Adrenal gland (tissue), 9 donors: ENCODE measurements at regions not wholly inside any gene's neighbourhood (a gene's known extent, or its start where the extent isn't known, plus 50 kb on each side); places are given as distances from the start of the nearest gene placed in this dataset.

Experiments used
- DNase-seq, 7 donors: peaks; one replicate each; pipeline ENCODE4 v3.0.0-alpha.2; 2019 to 2020
- H3K27ac ChIP-seq, 5 donors: fragments of 200-600 bp; sonication (generic) in 4 of 5; 1 replicate in 3 of 5; 2 replicates in 2 of 5; pipeline versions ENCODE4 v1.5.1 to v1.8.0; 2016 to 2020; ENCODE audit warnings: mild to moderate bottlenecking in 1 of 5
- H3K27me3 ChIP-seq: fragments of 200-600 bp; 2 replicates; pipeline ENCODE4 v1.8.0; 2021
- H3K36me3 ChIP-seq, 2 donors: fragments of 200-600 bp; replicated peaks in 1 of 2; 1 replicate in 1 of 2; 2 replicates in 1 of 2; pipeline versions ENCODE4 v1.5.1 to v1.8.0; 2018 to 2022
- H3K4me1 ChIP-seq, 2 donors: fragments of 200-600 bp; replicated peaks in 1 of 2; 1 replicate in 1 of 2; 2 replicates in 1 of 2; pipeline versions ENCODE4 v1.5.1 to v1.8.0; 2018 to 2021
- H3K4me3 ChIP-seq, 4 donors: fragments of 200-600 bp; sonication (generic) in 3 of 4; one replicate each; pipeline ENCODE4 v1.5.1; 2016 to 2018
- H3K9me3 ChIP-seq, 3 donors: fragments of 200-600 bp; sonication (generic) in 1 of 3; replicated peaks in 1 of 3; 1 replicate in 2 of 3; 2 replicates in 1 of 3; pipeline versions ENCODE4 v1.5.1 to v1.8.0; 2016 to 2021
- CTCF ChIP-seq, 6 experiments: fragments of 450-650 bp in 4 of 6; fragments of 200-600 bp in 2 of 6; sonication (generic) in 1 of 6; IDR thresholded peaks; 1 replicate in 5 of 6; 2 replicates in 1 of 6; pipeline versions ENCODE4 v1.5.1 to v1.8.0; 2016 to 2021; ENCODE audit warnings: antibody characterized with exemption in 6 of 6, mild to moderate bottlenecking in 2 of 6, moderate library complexity in 1 of 6
- POLR2A ChIP-seq, 2 donors: fragments of 450-650 bp; IDR thresholded peaks; one replicate each; pipeline ENCODE4 v1.6.1; 2017; ENCODE audit warnings: antibody characterized with exemption in 2 of 2, mild to moderate bottlenecking in 2 of 2, moderate library complexity in 1 of 2
- WGBS, 4 donors: extraction: QIAGEN DNeasy Blood & Tissue Kit in 2 of 4; methylation state at CpG; one replicate each; pipeline versions ENCODE4 v1.1.5 to v1.1.7; 2013 to 2017; 5-methylcytosine and 5-hydroxymethylcytosine counted together
- intact Hi-C, 2 donors: fragments of 100-400 bp; cut with DNase I; formaldehyde crosslinking; loops; one replicate each; pipeline versions ENCODE4 v1.14.1 to v1.15.0; 2022 to 2023
- donor health status: healthy with polysubstance abuse.
- donor health status: Bipolar disorder and iron deficiency.
- donor health status: DM: yes; HTN: yes; CAD: no.
- donor health status: DM: no; HTN: no; CAD: no.
- donor health status: DM: no; HTN: no; CAD: no.

GRCh38 chr3:74045000-74045399, 420.3 kb upstream of the PDZRN3 start:
- no peaks in the 10 kb centered on the region for H3K36me3 ChIP-seq
- no peaks in the 10 kb centered on the region for H3K9me3 ChIP-seq
- TF ChIP-seq POLR2A (IDR thresholded peaks at IDR 0.05) (no peak), CTCF (IDR thresholded peaks at IDR 0.05) (no peak)
- H3K27ac ChIP-seq = no peak overlapping the region
- H3K4me1 ChIP-seq = no peaks in the 10 kb centered on the region
- no peak for DNase-seq
- intact Hi-C loops = no loop called here
- no peaks in the 10 kb centered on the region for H3K27me3 ChIP-seq
- 89 to 99% (median 95%) methylated on average over 2 of the region's 2 CpGs for WGBS, 4 donors
- no peak overlapping the region for H3K4me3 ChIP-seq

- Histone ChIP-seq H3K27ac (no peak overlapping the region), H3K36me3 (no peaks in the 10 kb centered on the region), H3K4me3 (no peak overlapping the region), H3K9me3 (no peaks in the 10 kb centered on the region), H3K27me3 (no peaks in the 10 kb centered on the region), H3K4me1 (no peaks in the 10 kb centered on the region)
- DNase-seq = no peak
- no peak for TF ChIP-seq CTCF (IDR thresholded peaks at IDR 0.05)
- TF ChIP-seq POLR2A (IDR thresholded peaks at IDR 0.05) = no peak
- intact Hi-C loops = no loop called here
- WGBS, 4 donors = 53 to 62% (median 58%) methylated on average over 3 to 6 of the region's 6 CpGs
Measured at GRCh38 chr3:74041068-74041675, 416.4 kb upstream of the PDZRN3 start.

- no peaks in the 10 kb centered on the region for H3K9me3 ChIP-seq
- DNase-seq = no peak
- H3K4me3 ChIP-seq = no peak overlapping the region
- no peaks in the 10 kb centered on the region for H3K4me1 ChIP-seq
- H3K27ac ChIP-seq = no peak overlapping the region
- H3K36me3 ChIP-seq = no peaks in the 10 kb centered on the region
- TF ChIP-seq CTCF (IDR thresholded peaks at IDR 0.05) (no peak), POLR2A (IDR thresholded peaks at IDR 0.05) (no peak)
- intact Hi-C loops = no loop called here
- WGBS, 4 donors = 76 to 86% (median 81%) methylated on average over 1 of the region's 1 CpG
- H3K27me3 ChIP-seq = no peaks in the 10 kb centered on the region
Measured at GRCh38 chr3:74039105-74039504, 414.4 kb upstream of the PDZRN3 start.

GRCh38 chr3:74036568-74036967, 411.8 kb upstream of the PDZRN3 start:
- Histone ChIP-seq H3K27ac (no peak overlapping the region), H3K9me3 (peaks cover 0 to 3% (median 0%) of the 10 kb centered on the region in 3 donors), H3K4me3 (no peak overlapping the region), H3K4me1 (no peaks in the 10 kb centered on the region), H3K36me3 (no peaks in the 10 kb centered on the region), H3K27me3 (no peaks in the 10 kb centered on the region)
- WGBS, 4 donors = 0 to 22% (median 0%) methylated on average over 1 of the region's 1 CpG
- intact Hi-C loops = no loop called here
- TF ChIP-seq CTCF (IDR thresholded peaks at IDR 0.05) (no peak), POLR2A (IDR thresholded peaks at IDR 0.05) (no peak)
- no peak for DNase-seq
